Right cardiac atrium (tissue), 5 donors: ENCODE measurements at regions not wholly inside any gene's neighbourhood (a gene's known extent, or its start where the extent isn't known, plus 50 kb on each side); places are given as distances from the start of the nearest gene placed in this dataset.
"Not testable (repeated sequence)": the region's sequence is repeated elsewhere in the genome, so short reads cannot be mapped to it uniquely, and the experiment has no call there.

Experiments used
- ATAC-seq, 2 donors: fragments of 200-7000 bp; cut with Tn5 transposase; one replicate each; pipeline versions ENCODE4 v1.8.0 to v1.9.1; 2020; ENCODE audit warnings: moderate library complexity in 2 of 2, mild to moderate bottlenecking in 1 of 2
- DNase-seq, 3 donors: peaks; one replicate each; pipeline ENCODE4 v3.0.0-alpha.2; 2020
- H3K27ac ChIP-seq: one replicate; pipeline ENCODE4 v1.5.1; 2013; ENCODE audit warnings: mild to moderate bottlenecking, low read length, control low read depth, moderate library complexity
- H3K27me3 ChIP-seq: one replicate; pipeline ENCODE4 v1.6.1; 2013; ENCODE audit not compliant: control insufficient read depth, insufficient read depth
- H3K4me1 ChIP-seq: one replicate; pipeline ENCODE4 v1.6.1; 2013; ENCODE audit warnings: low read length; ENCODE audit not compliant: control insufficient read depth, insufficient read depth
- H3K4me3 ChIP-seq: one replicate; pipeline ENCODE4 v1.5.1; 2013; ENCODE audit warnings: low read length, control low read depth
- H3K9me3 ChIP-seq: one replicate; pipeline ENCODE4 v1.6.1; 2013; ENCODE audit warnings: low read length; ENCODE audit not compliant: control insufficient read depth
- WGBS: extraction: QIAGEN DNeasy Blood & Tissue Kit; methylation state at CpG from one replicate; pipeline ENCODE4 v1.1.7; 2013; 5-methylcytosine and 5-hydroxymethylcytosine counted together
- intact Hi-C, 4 donors: fragments of 100-400 bp; cut with DNase I; formaldehyde crosslinking; loops; one replicate each; pipeline versions ENCODE4 v1.11.0 to v1.14.0; 2022 to 2023
- donor health status: healthy with polysubstance abuse.
- donor health status: DM: no; HTN: yes; CAD: no.
- donor health status: DM: no; HTN: no; CAD: no.
- donor health status: DM: no; HTN: yes; CAD: no; lungs with severe emphysema.
- donor health status: DM: yes; HTN: yes; CAD: no.

- Histone ChIP-seq H3K4me3 (no peak overlapping the region), H3K4me1 (no peaks in the 10 kb centered on the region), H3K27me3 (no peaks in the 10 kb centered on the region), H3K27ac (no peak overlapping the region), H3K9me3 (no peaks in the 10 kb centered on the region)
- DNase-seq (no peak), ATAC-seq (no peak)
- WGBS: 87% methylated on average over 4 of the region's 4 CpGs
- intact Hi-C loops: no loop called here
Measured at GRCh38 chr18:66873899-66874298, 270.0 kb upstream of the CDH19 start.

GRCh38 chr18:66872277-66872676 is 268.4 kb upstream of the CDH19 start:
- H3K9me3 ChIP-seq: no peaks in the 10 kb centered on the region
- no peak overlapping the region for H3K4me3 ChIP-seq
- H3K4me1 ChIP-seq: no peaks in the 10 kb centered on the region
- intact Hi-C loops: no loop called here
- 16% methylated on average over 1 of the region's 1 CpG for WGBS
- no peak overlapping the region for H3K27ac ChIP-seq
- DNase-seq (no peak), ATAC-seq (no peak)
- H3K27me3 ChIP-seq: no peaks in the 10 kb centered on the region

- DNase-seq: no peak
- intact Hi-C loops: no loop called here
- Histone ChIP-seq H3K4me1 (no peaks in the 10 kb centered on the region), H3K9me3 (no peaks in the 10 kb centered on the region), H3K27me3 (no peaks in the 10 kb centered on the region), H3K27ac (no peak overlapping the region), H3K4me3 (no peak overlapping the region)
- WGBS: 73% methylated on average over 4 of the region's 4 CpGs
- ATAC-seq: no peak
Measured at GRCh38 chr18:66867653-66868052, 263.8 kb upstream of the CDH19 start.

- H3K27me3 ChIP-seq, ATAC-seq, intact Hi-C loops, H3K4me1 ChIP-seq, H3K27ac ChIP-seq, H3K4me3 ChIP-seq, H3K9me3 ChIP-seq: not testable (repeated sequence)
- WGBS: 94% methylated on average over 43 of the region's 43 CpGs
- peak in 1 of 3 donors; percentile 13 for DNase-seq
Measured at GRCh38 chr18:66866427-66866940, 262.6 kb upstream of the CDH19 start.

GRCh38 chr18:66838340-66838987 is 234.6 kb upstream of the CDH19 start:
- intact Hi-C loops: no loop called here
- DNase-seq: peak; percentile 33 to 74 (median 65)

GRCh38 chr18:66833646-66834045 is 229.8 kb upstream of the CDH19 start:
- WGBS: 64% methylated on average over 4 of the region's 4 CpGs

More at GRCh38 chr18:66838340-66838987, 234.6 kb upstream of the CDH19 start:
- peaks cover 2% of the 10 kb centered on the region for H3K4me1 ChIP-seq
- ATAC-seq: peak; percentile 86 to 87
- no peaks in the 10 kb centered on the region for H3K27me3 ChIP-seq
- no peaks in the 10 kb centered on the region for H3K9me3 ChIP-seq
- WGBS: 60% methylated on average over 4 of the region's 4 CpGs
- H3K4me3 ChIP-seq: no peak overlapping the region
- H3K27ac ChIP-seq: no peak overlapping the region

GRCh38 chr18:66826211-66826610 is 222.3 kb upstream of the CDH19 start:
- Histone ChIP-seq H3K27ac (no peak overlapping the region), H3K4me1 (no peaks in the 10 kb centered on the region), H3K9me3 (no peaks in the 10 kb centered on the region), H3K4me3 (no peak overlapping the region), H3K27me3 (no peaks in the 10 kb centered on the region)
- DNase-seq (no peak), ATAC-seq (no peak)
- 65% methylated on average over 1 of the region's 1 CpG for WGBS
- intact Hi-C loops: no loop called here

More at GRCh38 chr18:66833646-66834045, 229.8 kb upstream of the CDH19 start:
- H3K4me1 ChIP-seq: peaks cover 2% of the 10 kb centered on the region
- H3K27me3 ChIP-seq: no peaks in the 10 kb centered on the region
- no peak overlapping the region for H3K4me3 ChIP-seq
- intact Hi-C loops: no loop called here
- no peaks in the 10 kb centered on the region for H3K9me3 ChIP-seq
- ATAC-seq (no peak), DNase-seq (no peak)
- H3K27ac ChIP-seq: no peak overlapping the region

GRCh38 chr18:66825347-66825746 is 221.5 kb upstream of the CDH19 start:
- DNase-seq: no peak
- no peak overlapping the region for H3K27ac ChIP-seq
- no peaks in the 10 kb centered on the region for H3K4me1 ChIP-seq
- H3K27me3 ChIP-seq: no peaks in the 10 kb centered on the region
- no peak overlapping the region for H3K4me3 ChIP-seq
- ATAC-seq: peak; percentile 55 to 76
- no peaks in the 10 kb centered on the region for H3K9me3 ChIP-seq
- intact Hi-C loops: no loop called here
- 52% methylated on average over 3 of the region's 3 CpGs for WGBS

- WGBS: 91% methylated on average over 1 of the region's 1 CpG
- Histone ChIP-seq H3K4me3 (no peak overlapping the region), H3K9me3 (no peaks in the 10 kb centered on the region), H3K27me3 (no peaks in the 10 kb centered on the region), H3K4me1 (no peaks in the 10 kb centered on the region), H3K27ac (no peak overlapping the region)
- DNase-seq: no peak
- ATAC-seq: no peak
- intact Hi-C loops: no loop called here
Measured at GRCh38 chr18:66819235-66819634, 215.3 kb upstream of the CDH19 start.

- H3K4me1 ChIP-seq: no peaks in the 10 kb centered on the region
- intact Hi-C loops: no loop called here
- DNase-seq (no peak), ATAC-seq (no peak)
- H3K4me3 ChIP-seq: no peak overlapping the region
- no peaks in the 10 kb centered on the region for H3K9me3 ChIP-seq
- no peaks in the 10 kb centered on the region for H3K27me3 ChIP-seq
- no peak overlapping the region for H3K27ac ChIP-seq
Measured at GRCh38 chr18:66813138-66813537, 209.2 kb upstream of the CDH19 start.

- intact Hi-C loops: no loop called here
- 31% methylated on average over 3 of the region's 3 CpGs for WGBS
- ATAC-seq (no peak), DNase-seq (no peak)
- Histone ChIP-seq H3K4me1 (no peaks in the 10 kb centered on the region), H3K27me3 (no peaks in the 10 kb centered on the region), H3K9me3 (no peaks in the 10 kb centered on the region), H3K4me3 (no peak overlapping the region), H3K27ac (no peak overlapping the region)
Measured at GRCh38 chr18:66795051-66795450, 191.2 kb upstream of the CDH19 start.

- DNase-seq (no peak), ATAC-seq (no peak)
- Histone ChIP-seq H3K4me1 (no peaks in the 10 kb centered on the region), H3K27me3 (no peaks in the 10 kb centered on the region), H3K27ac (no peak overlapping the region), H3K9me3 (no peaks in the 10 kb centered on the region), H3K4me3 (no peak overlapping the region)
- intact Hi-C loops: no loop called here
- 56% methylated on average over 3 of the region's 3 CpGs for WGBS
Measured at GRCh38 chr18:66792466-66792865, 188.6 kb upstream of the CDH19 start.
